KMS-11 (cell line): ENCODE measurements at regions not wholly inside any gene's neighbourhood (a gene's known extent, or its start where the extent isn't known, plus 50 kb on each side); places are given as distances from the start of the nearest gene placed in this dataset.

ENCODE experiments used
- H2AFZ ChIP-seq: fragments of 200-600 bp; sonication (generic); 2 replicates; pipeline ENCODE4 v1.6.1; 2016; ENCODE audit warnings: antibody characterized with exemption, mixed run types, low read depth
- H3K27ac ChIP-seq: fragments of 200-600 bp; sonication (generic); 2 replicates; pipeline ENCODE4 v1.6.1; 2016; ENCODE audit warnings: mild to moderate bottlenecking, mixed run types
- H3K27me3 ChIP-seq: fragments of 200-600 bp; sonication (generic); 2 replicates; pipeline ENCODE4 v1.6.1; 2017; ENCODE audit warnings: mild to moderate bottlenecking, low read depth, mixed run types, moderate library complexity; ENCODE audit not compliant: insufficient read depth
- H3K36me3 ChIP-seq: fragments of 200-600 bp; sonication (generic); 2 replicates; pipeline ENCODE4 v1.6.1; 2017; ENCODE audit warnings: mild to moderate bottlenecking, mixed run types; ENCODE audit not compliant: insufficient read depth
- H3K4me1 ChIP-seq: fragments of 200-600 bp; sonication (generic); 2 replicates; pipeline ENCODE4 v1.6.1; 2016; ENCODE audit warnings: mild to moderate bottlenecking, low read depth, mixed run types; ENCODE audit not compliant: poor library complexity, severe bottlenecking
- H3K4me2 ChIP-seq: fragments of 200-600 bp; sonication (generic); 2 replicates; pipeline ENCODE4 v1.7.0; 2016; ENCODE audit warnings: mild to moderate bottlenecking, mixed run types
- H3K4me3 ChIP-seq: fragments of 200-600 bp; sonication (generic); IDR thresholded peaks from 2 replicates; pipeline ENCODE4 v1.6.1; 2017; ENCODE audit warnings: low read depth, low read length, mixed read lengths; ENCODE audit not compliant: insufficient read depth
- H3K79me2 ChIP-seq: fragments of 200-600 bp; sonication (generic); 2 replicates; pipeline ENCODE4 v1.6.1; 2016; ENCODE audit warnings: low read depth, mixed run types; ENCODE audit not compliant: insufficient read depth
- H3K9ac ChIP-seq: fragments of 200-600 bp; sonication (generic); 2 replicates; pipeline ENCODE4 v1.6.1; 2016; ENCODE audit warnings: mild to moderate bottlenecking, mixed run types
- H4K20me1 ChIP-seq: fragments of 200-600 bp; sonication (generic); 2 replicates; pipeline ENCODE4 v1.6.1; 2016; ENCODE audit warnings: mild to moderate bottlenecking, mixed run types; ENCODE audit not compliant: insufficient read depth
- CTCF ChIP-seq: fragments of 200-600 bp; sonication (generic); conservative IDR thresholded peaks from 2 replicates; pipeline ENCODE4 v1.6.1; 2017; ENCODE audit warnings: low read depth, mild to moderate bottlenecking, antibody characterized with exemption, low read length, moderate library complexity, mixed read lengths

GRCh38 chr4:164446516-164446915, 307.4 kb upstream of the SMIM31 start:
- Histone ChIP-seq H4K20me1 (no peaks in the 10 kb centered on the region), H2AFZ (no peak overlapping the region), H3K9ac (no peak overlapping the region), H3K36me3 (no peaks in the 10 kb centered on the region), H3K4me3 (no peak overlapping the region), H3K27me3 (no peaks in the 10 kb centered on the region), H3K4me1 (no peaks in the 10 kb centered on the region), H3K27ac (no peak overlapping the region), H3K4me2 (no peak overlapping the region), H3K79me2 (no peaks in the 10 kb centered on the region)
- TF ChIP-seq CTCF: no peak

GRCh38 chr4:164461901-164462300, 292.0 kb upstream of the SMIM31 start:
- Histone ChIP-seq H3K27ac (no peak overlapping the region), H3K4me2 (no peak overlapping the region), H3K9ac (no peak overlapping the region), H3K36me3 (no peaks in the 10 kb centered on the region), H3K27me3 (no peaks in the 10 kb centered on the region), H2AFZ (no peak overlapping the region), H3K4me3 (no peak overlapping the region), H4K20me1 (no peaks in the 10 kb centered on the region), H3K4me1 (no peaks in the 10 kb centered on the region), H3K79me2 (no peaks in the 10 kb centered on the region)
- TF ChIP-seq CTCF: no peak

GRCh38 chr4:164462471-164462870, 291.5 kb upstream of the SMIM31 start:
- Histone ChIP-seq H3K27me3 (no peaks in the 10 kb centered on the region), H3K9ac (no peak overlapping the region), H3K27ac (no peak overlapping the region), H3K79me2 (no peaks in the 10 kb centered on the region), H3K4me3 (no peak overlapping the region), H3K4me1 (no peaks in the 10 kb centered on the region), H3K4me2 (no peak overlapping the region), H4K20me1 (no peaks in the 10 kb centered on the region), H2AFZ (no peak overlapping the region), H3K36me3 (no peaks in the 10 kb centered on the region)
- no peak for TF ChIP-seq CTCF

- H3K9ac ChIP-seq: no peak overlapping the region
- no peak for TF ChIP-seq CTCF
- no peaks in the 10 kb centered on the region for H3K27me3 ChIP-seq
- H3K79me2 ChIP-seq: no peaks in the 10 kb centered on the region
- H3K4me2 ChIP-seq: no peak overlapping the region
- no peaks in the 10 kb centered on the region for H4K20me1 ChIP-seq
- no peaks in the 10 kb centered on the region for H3K36me3 ChIP-seq
- H3K4me1 ChIP-seq: no peaks in the 10 kb centered on the region
- no peak overlapping the region for H2AFZ ChIP-seq
- no peak overlapping the region for H3K4me3 ChIP-seq
- no peak overlapping the region for H3K27ac ChIP-seq
Observed at GRCh38 chr4:164464313-164464712, 289.6 kb upstream of the SMIM31 start.

GRCh38 chr4:164467493-164467892, 286.4 kb upstream of the SMIM31 start:
- no peaks in the 10 kb centered on the region for H3K27me3 ChIP-seq
- H3K4me1 ChIP-seq: no peaks in the 10 kb centered on the region
- H3K36me3 ChIP-seq: no peaks in the 10 kb centered on the region
- TF ChIP-seq CTCF: no peak
- no peak overlapping the region for H3K9ac ChIP-seq
- H3K79me2 ChIP-seq: no peaks in the 10 kb centered on the region
- H3K4me3 ChIP-seq: no peak overlapping the region
- H3K4me2 ChIP-seq: no peak overlapping the region
- no peak overlapping the region for H2AFZ ChIP-seq
- no peak overlapping the region for H3K27ac ChIP-seq
- H4K20me1 ChIP-seq: no peaks in the 10 kb centered on the region
